HG02588 (cell line): ENCODE measurements at regions not wholly inside any gene's neighbourhood (a gene's known extent, or its start where the extent isn't known, plus 50 kb on each side); places are given as distances from the start of the nearest gene placed in this dataset.
A peak's percentile ranks its signal among the peaks of the same experiment; 100 is the strongest.
"Not testable (repeated sequence)": the region's sequence is repeated elsewhere in the genome, so short reads cannot be mapped to it uniquely, and the experiment has no call there.

Experiments
- ATAC-seq: cut with Tn5 transposase; IDR thresholded peaks from one replicate; pipeline ENCODE4 v1.9.1; 2021; ENCODE audit warnings: mild to moderate bottlenecking, moderate library complexity; ENCODE audit not compliant: unreplicated experiment

GRCh38 chr2:176997074-176997791 is 215.4 kb upstream of the HNRNPA3 start:
- peak; percentile 57 for ATAC-seq

- ATAC-seq, result peak; percentile 18
Measured at GRCh38 chr2:176997792-176998169, 214.8 kb upstream of the HNRNPA3 start.

GRCh38 chr2:176999301-176999700 is 213.3 kb upstream of the HNRNPA3 start:
- peak; percentile 68 for ATAC-seq

- ATAC-seq, result no peak
Measured at GRCh38 chr2:177000061-177000714, 212.4 kb upstream of the HNRNPA3 start.

- ATAC-seq, result no peak
Measured at GRCh38 chr2:177000715-177001072, 211.9 kb upstream of the HNRNPA3 start.

- ATAC-seq, result no peak
Measured at GRCh38 chr2:177001334-177001733, 211.3 kb upstream of the HNRNPA3 start.

GRCh38 chr2:177002983-177003382 is 209.6 kb upstream of the HNRNPA3 start:
- ATAC-seq, result no peak

- not testable (repeated sequence) for ATAC-seq
Measured at GRCh38 chr2:177007726-177008125, 204.9 kb upstream of the HNRNPA3 start.

GRCh38 chr2:177008662-177009061 is 203.9 kb upstream of the HNRNPA3 start:
- ATAC-seq, result not testable (repeated sequence)

- no peak for ATAC-seq
Measured at GRCh38 chr2:177010146-177010545, 202.4 kb upstream of the HNRNPA3 start.

- ATAC-seq, result no peak
Measured at GRCh38 chr2:177010861-177011260, 201.7 kb upstream of the HNRNPA3 start.

GRCh38 chr2:177014946-177015345 is 197.6 kb upstream of the HNRNPA3 start:
- no peak for ATAC-seq

- no peak for ATAC-seq
Measured at GRCh38 chr2:177015356-177015923, 197.2 kb upstream of the HNRNPA3 start.

GRCh38 chr2:177020524-177021119 is 192.0 kb upstream of the HNRNPA3 start:
- no peak for ATAC-seq

GRCh38 chr2:177021706-177022343 is 190.8 kb upstream of the HNRNPA3 start:
- ATAC-seq, result no peak

- ATAC-seq, result no peak
Measured at GRCh38 chr2:177024765-177025164, 187.8 kb upstream of the HNRNPA3 start.

GRCh38 chr2:177026253-177026652 is 186.3 kb upstream of the HNRNPA3 start:
- no peak for ATAC-seq

GRCh38 chr2:177026956-177027355 is 185.6 kb upstream of the HNRNPA3 start:
- ATAC-seq, result no peak

- no peak for ATAC-seq
Measured at GRCh38 chr2:177028296-177028695, 184.3 kb upstream of the HNRNPA3 start.

GRCh38 chr2:177029075-177029474 is 183.5 kb upstream of the HNRNPA3 start:
- no peak for ATAC-seq

- no peak for ATAC-seq
Measured at GRCh38 chr2:177029501-177029900, 183.1 kb upstream of the HNRNPA3 start.
